ENCODE measurements at regions not wholly inside any gene's neighbourhood (a gene's known extent, or its start where the extent isn't known, plus 50 kb on each side); places are given as distances from the start of the nearest gene placed in this dataset.

DNA sequence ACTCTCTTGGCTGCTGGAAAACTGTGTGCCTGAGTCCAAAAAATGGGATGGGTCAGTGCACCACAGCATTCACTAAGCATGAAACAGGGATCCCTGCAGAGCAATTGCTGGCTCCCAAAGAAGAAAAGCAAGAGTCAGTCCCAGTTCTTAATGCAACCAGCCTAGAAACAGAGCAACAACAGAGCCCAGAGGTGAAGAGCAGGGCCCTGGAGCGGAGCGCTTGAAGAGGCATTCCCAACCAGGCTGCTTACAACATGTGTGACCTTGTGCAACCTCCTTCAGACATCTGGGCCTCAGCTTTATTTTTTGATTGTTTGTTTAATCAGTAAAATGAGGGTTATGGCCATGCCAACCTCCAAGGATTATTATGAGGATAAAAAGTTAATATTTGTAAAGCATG lies 543.7 kb upstream of the COBL start:
- TF ChIP-seq POLR2AphosphoS5 (IDR thresholded peaks at IDR 0.05; ENCODE audit: low read depth, low read length) (no peak), POLR2A (IDR thresholded peaks at IDR 0.05; ENCODE audit: low read depth, low read length) (no peak), SPI1 (IDR thresholded peaks at IDR 0.05; ENCODE audit: low read depth, low read length) (no peak), TAF1 (IDR thresholded peaks at IDR 0.05; ENCODE audit: low read depth, low read length) (no peak), POU2F2 (IDR thresholded peaks at IDR 0.05; ENCODE audit: low read depth, low read length) (no peak), PAX5 (IDR thresholded peaks at IDR 0.05; ENCODE audit: insufficient read depth, low read length, severe bottlenecking) (no peak)
